Mesenchymal stem cell (in vitro differentiated cells and primary cell): ENCODE measurements at regions not wholly inside any gene's neighbourhood (a gene's known extent, or its start where the extent isn't known, plus 50 kb on each side); places are given as distances from the start of the nearest gene placed in this dataset.

Source experiments
- DNase-seq: peaks from one replicate; pipeline ENCODE4 v3.0.0-alpha.2; 2013
- H2AFZ ChIP-seq: one replicate; pipeline ENCODE4 v1.6.1; 2013; ENCODE audit warnings: low read depth, mild to moderate bottlenecking, control low read depth, inconsistent platforms, low read length, moderate library complexity
- H2AK5ac ChIP-seq: 2 replicates; pipeline ENCODE4 v1.6.1; 2013; ENCODE audit warnings: low read length, moderate library complexity, mild to moderate bottlenecking, inconsistent platforms; ENCODE audit not compliant: severe bottlenecking
- H2BK120ac ChIP-seq: one replicate; pipeline ENCODE4 v1.6.1; 2013; ENCODE audit warnings: low read depth, mild to moderate bottlenecking, inconsistent platforms, low read length, moderate library complexity
- H2BK12ac ChIP-seq, 2 experiments: one replicate each; pipeline ENCODE4 v1.6.1; 2013; ENCODE audit warnings: inconsistent platforms in 2 of 2, low read length in 2 of 2, mild to moderate bottlenecking in 2 of 2, moderate library complexity in 2 of 2, control low read depth in 1 of 2
- H2BK15ac ChIP-seq: one replicate; pipeline ENCODE4 v1.6.1; 2013; ENCODE audit warnings: mild to moderate bottlenecking, low read depth, inconsistent platforms; ENCODE audit not compliant: poor library complexity, severe bottlenecking
- H2BK5ac ChIP-seq: 2 replicates; pipeline ENCODE4 v1.6.1; 2013; ENCODE audit warnings: low read depth, mild to moderate bottlenecking, low read length, control low read depth, inconsistent platforms; ENCODE audit not compliant: poor library complexity, severe bottlenecking
- H3K14ac ChIP-seq, 2 experiments: one replicate each; pipeline ENCODE4 v1.6.1; 2013; ENCODE audit warnings: inconsistent platforms in 2 of 2, low read length in 2 of 2, control low read depth in 1 of 2, mild to moderate bottlenecking in 1 of 2, moderate library complexity in 1 of 2
- H3K18ac ChIP-seq, 2 experiments: one replicate each; pipeline ENCODE4 v1.6.1; 2013; ENCODE audit warnings: inconsistent platforms in 2 of 2, low read length in 2 of 2, control low read depth in 1 of 2, low read depth in 1 of 2, mild to moderate bottlenecking in 1 of 2
- H3K23ac ChIP-seq, 2 experiments: one replicate each; pipeline ENCODE4 v1.6.1; 2013; ENCODE audit warnings: inconsistent platforms in 2 of 2, low read length in 2 of 2, mild to moderate bottlenecking in 2 of 2, moderate library complexity in 2 of 2, control low read depth in 1 of 2
- H3K27ac ChIP-seq: 2 replicates; pipeline ENCODE4 v1.5.1; 2013; ENCODE audit warnings: mild to moderate bottlenecking, moderate library complexity, low read length, control low read depth, inconsistent platforms; ENCODE audit not compliant: poor library complexity, severe bottlenecking
- H3K27me3 ChIP-seq, 2 experiments: 2 replicates each; pipeline versions ENCODE4 v1.6.1 to v1.7.0; 2013; ENCODE audit warnings: low read length in 2 of 2, mild to moderate bottlenecking in 2 of 2, moderate library complexity in 2 of 2, control low read depth in 1 of 2, inconsistent platforms in 1 of 2; ENCODE audit not compliant: control insufficient read depth in 1 of 2, insufficient read depth in 1 of 2
- H3K36me3 ChIP-seq, 2 experiments: 2 replicates each; pipeline versions ENCODE4 v1.6.1 to v1.7.0; 2013; ENCODE audit warnings: low read length in 2 of 2, control low read depth in 1 of 2, inconsistent platforms in 1 of 2, low read depth in 1 of 2, mild to moderate bottlenecking in 1 of 2; ENCODE audit not compliant: insufficient read depth in 2 of 2, control insufficient read depth in 1 of 2
- H3K4ac ChIP-seq, 2 experiments: one replicate each; pipeline ENCODE4 v1.6.1; 2013; ENCODE audit warnings: inconsistent platforms in 2 of 2, low read length in 2 of 2, mild to moderate bottlenecking in 2 of 2, moderate library complexity in 2 of 2, control low read depth in 1 of 2, low read depth in 1 of 2
- H3K4me1 ChIP-seq: 2 replicates; pipeline ENCODE4 v1.6.1; 2013; ENCODE audit warnings: low read depth, low read length, control low read depth; ENCODE audit not compliant: control insufficient read depth, insufficient read depth
- H3K4me2 ChIP-seq: 2 replicates; pipeline ENCODE4 v1.6.1; 2013; ENCODE audit warnings: low read length, mild to moderate bottlenecking, inconsistent platforms; ENCODE audit not compliant: poor library complexity, severe bottlenecking
- H3K4me3 ChIP-seq, 2 experiments: 2 replicates each; pipeline versions ENCODE4 v1.5.1 to v1.7.0; 2013; ENCODE audit warnings: low read length in 2 of 2, mild to moderate bottlenecking in 2 of 2, control low read depth in 1 of 2, low read depth in 1 of 2; ENCODE audit not compliant: insufficient read depth in 1 of 2
- H3K79me1 ChIP-seq: replicated peaks from 2 replicates; pipeline ENCODE4 v1.6.1; 2013; ENCODE audit warnings: mild to moderate bottlenecking, control low read depth, low read length, inconsistent platforms; ENCODE audit not compliant: poor library complexity, severe bottlenecking
- H3K9ac ChIP-seq: 2 replicates; pipeline ENCODE4 v1.7.0; 2013; ENCODE audit warnings: mild to moderate bottlenecking, low read length, moderate library complexity
- H3K9me3 ChIP-seq: 2 replicates; pipeline ENCODE4 v1.7.0; 2013; ENCODE audit warnings: mild to moderate bottlenecking, low read length; ENCODE audit not compliant: control insufficient read depth
- H4K8ac ChIP-seq: one replicate; pipeline ENCODE4 v1.6.1; 2013; ENCODE audit warnings: inconsistent platforms, mild to moderate bottlenecking, low read length, moderate library complexity
- H4K91ac ChIP-seq: one replicate; pipeline ENCODE4 v1.6.1; 2013; ENCODE audit warnings: mild to moderate bottlenecking, low read length, inconsistent platforms
- WGBS: methylation state at CpG from one replicate; pipeline ENCODE4 v1.1.7; 2013; ENCODE audit warnings: mixed read lengths; 5-methylcytosine and 5-hydroxymethylcytosine counted together

DNA sequence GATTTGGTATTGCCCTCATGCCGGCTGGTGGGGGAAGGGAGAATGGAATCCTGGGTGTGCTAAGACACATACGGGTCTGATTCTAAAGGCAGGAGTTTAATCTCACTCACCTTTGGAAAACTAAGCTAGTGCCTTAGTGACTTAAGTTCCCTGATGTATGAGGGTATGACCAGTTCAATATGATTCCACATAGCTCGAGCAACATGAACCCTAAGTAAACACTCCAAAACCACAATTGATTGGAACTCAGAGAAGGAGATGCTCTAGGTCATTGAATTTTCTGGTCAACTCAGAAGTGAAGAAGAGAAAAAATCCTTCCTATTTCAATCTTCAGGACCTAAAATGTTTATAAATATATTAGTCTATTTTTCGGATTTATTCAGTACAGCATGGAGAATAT lies 420.1 kb upstream of the INTU start:
- Histone ChIP-seq H3K36me3 (no peaks in the 10 kb centered on the region), H2AK5ac (no peak overlapping the region), H3K4me1 (no peaks in the 10 kb centered on the region), H2BK12ac (peak overlapping the region in 1 of 2 experiments; percentile 48), H2BK5ac (no peak overlapping the region), H2BK120ac (no peak overlapping the region), H3K4ac (no peak overlapping the region), H3K9me3 (no peaks in the 10 kb centered on the region), H3K18ac (peak overlapping the region; percentile 37 to 57), H4K91ac (no peak overlapping the region), H3K9ac (peak overlapping the region; percentile 39), H2AFZ (no peak overlapping the region), H3K4me2 (no peak overlapping the region), H3K27ac (no peak overlapping the region), H3K23ac (no peak overlapping the region), H3K4me3 (no peak overlapping the region), H4K8ac (no peak overlapping the region), H3K79me1 (no peaks in the 10 kb centered on the region), H3K27me3 (no peaks in the 10 kb centered on the region), H3K14ac (no peak overlapping the region), H2BK15ac (no peak overlapping the region)
- no peak for DNase-seq
- WGBS = 100% methylated on average over 2 of the region's 4 CpGs

DNA sequence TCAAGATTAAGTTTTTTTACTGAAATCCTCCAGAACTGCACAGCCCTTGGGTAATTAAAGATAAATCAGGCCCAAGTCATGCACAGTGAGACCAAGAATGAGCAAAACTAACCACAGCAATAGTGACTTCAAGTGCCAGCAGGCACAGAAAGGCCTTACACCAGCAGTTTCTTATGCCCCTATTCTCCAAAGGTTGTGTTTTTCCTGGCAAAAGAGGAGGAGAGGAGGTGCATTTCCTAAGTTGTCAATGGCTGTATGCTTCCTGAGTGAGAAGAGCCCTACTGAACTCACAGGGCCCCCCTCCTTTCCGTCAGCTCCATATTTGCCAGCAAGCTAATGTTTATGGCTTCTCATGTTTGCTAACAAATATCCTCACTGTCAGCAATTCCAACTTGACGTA lies 418.7 kb upstream of the INTU start:
- no peak overlapping the region for H2BK5ac ChIP-seq
- peak; percentile 61 for DNase-seq
- no peak overlapping the region for H3K14ac ChIP-seq
- no peak overlapping the region for H3K27ac ChIP-seq
- H3K18ac ChIP-seq = no peak overlapping the region
- no peak overlapping the region for H2AFZ ChIP-seq
- H3K36me3 ChIP-seq = no peaks in the 10 kb centered on the region
- H3K23ac ChIP-seq = no peak overlapping the region
- H2BK12ac ChIP-seq = no peak overlapping the region
- H3K4me3 ChIP-seq = no peak overlapping the region
- H2BK15ac ChIP-seq = no peak overlapping the region
- no peak overlapping the region for H2AK5ac ChIP-seq
- H2BK120ac ChIP-seq = no peak overlapping the region
- no peak overlapping the region for H3K4me2 ChIP-seq
- no peak overlapping the region for H4K91ac ChIP-seq
- H3K27me3 ChIP-seq = no peaks in the 10 kb centered on the region
- 57% methylated on average over 1 of the region's 2 CpGs for WGBS
- H3K4ac ChIP-seq = no peak overlapping the region
- H3K9ac ChIP-seq = peak overlapping the region; percentile 53
- H3K4me1 ChIP-seq = no peaks in the 10 kb centered on the region
- H3K79me1 ChIP-seq = no peaks in the 10 kb centered on the region
- H4K8ac ChIP-seq = no peak overlapping the region
- H3K9me3 ChIP-seq = no peaks in the 10 kb centered on the region

DNA sequence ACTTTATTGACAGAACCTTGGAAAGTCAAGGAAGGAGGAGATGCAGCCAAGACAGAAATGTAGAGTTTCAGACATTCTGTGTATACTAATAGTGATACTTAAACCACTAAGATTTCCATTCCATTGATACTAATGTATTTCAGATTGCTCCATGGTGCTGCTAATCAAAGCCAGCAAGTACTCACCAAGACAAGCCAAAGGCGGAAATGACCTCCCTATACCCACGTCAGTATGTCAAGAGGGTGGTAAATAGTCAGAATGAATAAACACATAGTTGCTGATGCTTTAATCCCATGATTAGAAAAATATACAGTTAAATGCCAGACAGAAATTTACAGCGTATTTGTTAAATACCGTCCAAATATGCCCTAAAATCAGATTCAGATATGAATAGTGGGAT lies 417.8 kb upstream of the INTU start:
- no peaks in the 10 kb centered on the region for H3K9me3 ChIP-seq
- WGBS = 100% methylated on average over 2 of the region's 4 CpGs
- H3K4ac ChIP-seq = no peak overlapping the region
- H3K36me3 ChIP-seq = no peaks in the 10 kb centered on the region
- H2AK5ac ChIP-seq = no peak overlapping the region
- no peaks in the 10 kb centered on the region for H3K79me1 ChIP-seq
- H3K27ac ChIP-seq = no peak overlapping the region
- H2BK5ac ChIP-seq = no peak overlapping the region
- no peak overlapping the region for H2AFZ ChIP-seq
- H3K4me2 ChIP-seq = no peak overlapping the region
- no peak overlapping the region for H4K8ac ChIP-seq
- H3K9ac ChIP-seq = no peak overlapping the region
- H3K4me1 ChIP-seq = no peaks in the 10 kb centered on the region
- no peak overlapping the region for H3K18ac ChIP-seq
- H3K14ac ChIP-seq = no peak overlapping the region
- DNase-seq = no peak
- H4K91ac ChIP-seq = no peak overlapping the region
- H2BK12ac ChIP-seq = no peak overlapping the region
- no peak overlapping the region for H3K4me3 ChIP-seq
- H3K23ac ChIP-seq = no peak overlapping the region
- no peaks in the 10 kb centered on the region for H3K27me3 ChIP-seq
- no peak overlapping the region for H2BK15ac ChIP-seq
- no peak overlapping the region for H2BK120ac ChIP-seq

DNA sequence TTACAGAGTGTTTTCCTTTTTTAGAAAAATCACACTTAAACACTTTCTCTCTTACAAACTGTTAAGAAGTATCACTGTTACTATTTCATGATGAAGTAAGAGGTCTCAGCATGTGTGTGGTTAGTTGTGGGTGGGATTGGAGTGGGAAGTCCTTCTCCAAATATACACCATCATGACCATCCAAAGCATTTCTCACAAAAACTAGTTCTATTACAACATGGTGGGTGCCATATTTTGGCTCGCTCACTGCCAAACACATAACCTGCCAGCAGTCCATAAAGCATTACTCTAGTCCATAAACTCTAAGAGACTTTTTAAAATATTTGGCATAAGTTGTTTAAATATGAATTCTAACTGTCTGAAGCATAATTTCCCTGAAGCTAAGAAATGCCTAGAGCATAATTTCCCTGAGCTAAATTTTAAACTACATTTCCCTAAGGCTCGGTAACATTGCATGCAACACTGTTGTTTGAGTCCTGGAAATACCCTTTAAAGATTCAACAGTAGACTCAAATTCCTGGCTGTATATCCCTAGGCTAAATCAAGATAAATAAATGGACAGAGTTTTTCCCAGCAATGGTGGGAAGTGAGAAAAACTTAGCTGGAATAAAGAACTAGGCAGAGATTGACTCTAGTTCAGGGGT lies 415.0 kb upstream of the INTU start:
- H3K79me1 ChIP-seq = no peaks in the 10 kb centered on the region
- DNase-seq = no peak
- H3K4ac ChIP-seq = no peak overlapping the region
- no peak overlapping the region for H3K4me3 ChIP-seq
- H4K8ac ChIP-seq = no peak overlapping the region
- H3K23ac ChIP-seq = no peak overlapping the region
- H4K91ac ChIP-seq = no peak overlapping the region
- H3K36me3 ChIP-seq = no peaks in the 10 kb centered on the region
- no peaks in the 10 kb centered on the region for H3K4me1 ChIP-seq
- no peak overlapping the region for H3K14ac ChIP-seq
- H2BK5ac ChIP-seq = no peak overlapping the region
- H3K27ac ChIP-seq = no peak overlapping the region
- H2BK15ac ChIP-seq = no peak overlapping the region
- H3K4me2 ChIP-seq = no peak overlapping the region
- no peak overlapping the region for H3K18ac ChIP-seq
- no peaks in the 10 kb centered on the region for H3K9me3 ChIP-seq
- no peaks in the 10 kb centered on the region for H3K27me3 ChIP-seq
- no peak overlapping the region for H2AK5ac ChIP-seq
- no peak overlapping the region for H2AFZ ChIP-seq
- peak overlapping the region in 1 of 2 experiments; percentile 39 for H2BK12ac ChIP-seq
- WGBS = 100% methylated on average over 2 of the region's 2 CpGs
- no peak overlapping the region for H3K9ac ChIP-seq
- no peak overlapping the region for H2BK120ac ChIP-seq
